NCI-H1417 (cell line): ENCODE measurements at regions not wholly inside any gene's neighbourhood (a gene's known extent, or its start where the extent isn't known, plus 50 kb on each side); places are given as distances from the start of the nearest gene placed in this dataset.

Experiments used
- DNase-seq, 3 experiments: peaks; one replicate each; lab custom pipeline; 2025; lab: John Stamatoyannopoulos, UW

DNA sequence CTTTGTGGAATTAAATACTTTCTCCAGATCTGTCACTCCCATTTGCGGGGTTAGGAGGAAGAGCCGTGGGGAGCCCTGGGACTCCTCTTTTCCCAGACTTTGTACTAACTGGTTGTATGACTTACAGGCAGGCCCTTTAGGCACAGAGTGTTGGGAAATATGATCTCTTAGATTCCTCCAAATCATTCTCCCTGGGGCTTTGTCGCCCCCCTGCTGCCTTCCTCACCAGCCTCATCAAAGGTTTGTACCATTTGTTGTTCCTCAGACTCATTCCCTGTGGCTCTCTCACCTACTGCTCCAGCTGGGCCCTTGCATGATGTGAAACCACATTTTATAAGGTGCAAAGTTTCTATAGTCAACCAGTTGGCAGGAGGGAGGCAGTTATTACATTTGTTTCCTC lies 56.4 kb downstream of the CRYGS start:
- peak in 1 of 3 experiments; percentile 12 for DNase-seq

DNA sequence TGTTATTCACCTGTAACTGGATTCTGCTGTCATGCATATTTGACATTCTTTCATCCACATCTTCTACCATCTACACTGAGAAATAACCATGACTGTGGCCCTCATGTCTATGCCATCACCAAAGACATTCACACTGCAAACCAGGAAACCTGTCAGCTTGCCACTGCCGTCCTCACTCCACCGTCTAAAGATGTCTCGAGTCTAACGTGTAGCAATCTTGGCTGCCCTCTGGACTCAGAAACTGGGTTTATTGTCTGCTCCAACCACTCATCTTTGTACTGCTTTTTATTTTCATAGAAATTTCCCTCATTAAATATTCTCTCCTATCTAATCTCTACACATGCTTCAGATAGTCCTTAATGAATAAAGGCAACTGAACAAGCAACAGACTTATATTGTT lies 57.1 kb downstream of the CRYGS start:
- no peak for DNase-seq

DNA sequence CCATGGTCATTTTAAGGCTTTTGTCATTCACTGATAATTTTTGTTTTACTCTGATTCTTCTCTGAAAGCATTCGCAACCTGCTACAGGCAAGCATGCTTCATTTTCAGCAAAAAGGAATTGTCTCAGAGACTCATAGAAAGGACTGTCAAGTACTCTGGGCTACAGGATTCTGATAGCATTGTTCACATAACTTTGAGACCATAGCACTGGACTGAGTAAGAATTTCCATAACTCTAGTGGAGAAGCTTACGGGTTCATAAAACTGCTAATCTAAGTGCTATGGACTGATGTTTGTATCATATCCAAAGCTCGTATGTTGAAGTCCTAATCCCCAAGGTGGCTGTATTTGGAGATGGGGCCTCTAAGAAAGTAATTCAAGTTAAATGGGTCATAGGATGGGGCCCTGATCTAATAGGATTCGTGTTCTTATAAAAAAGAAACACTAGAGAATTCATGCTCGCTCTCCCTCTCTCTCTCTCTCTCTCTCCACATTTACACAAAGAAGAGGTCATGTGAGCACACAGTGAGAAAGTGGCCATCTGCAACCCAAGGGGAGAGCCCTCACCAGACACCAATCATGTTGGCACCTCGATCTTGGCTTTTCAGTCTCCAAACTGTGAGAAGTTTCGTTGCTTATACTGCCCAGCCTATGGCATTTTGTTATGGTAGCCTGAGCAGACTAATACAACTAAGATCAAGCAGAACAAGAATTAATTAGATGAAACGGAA lies 60.4 kb downstream of the CRYGS start:
- DNase-seq, result no peak

DNA sequence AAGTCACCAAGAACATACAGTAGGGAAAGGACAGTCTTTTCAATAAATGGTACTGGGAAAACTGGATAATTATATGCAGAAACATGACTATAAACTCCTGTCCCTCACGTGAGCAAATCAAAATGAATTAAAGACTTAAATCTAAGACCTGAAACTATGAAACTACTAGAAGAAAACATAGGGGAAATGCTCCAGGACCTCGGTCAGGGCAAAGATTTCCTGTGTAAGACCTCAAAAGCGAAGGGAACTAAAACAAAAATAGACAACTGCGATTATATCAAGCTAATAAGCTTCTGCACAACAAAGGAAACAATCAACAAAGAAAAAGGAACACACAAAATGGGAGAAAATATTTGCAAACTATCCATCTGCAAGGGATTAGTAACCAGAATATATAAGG lies 62.7 kb downstream of the CRYGS start:
- DNase-seq, result no peak

DNA sequence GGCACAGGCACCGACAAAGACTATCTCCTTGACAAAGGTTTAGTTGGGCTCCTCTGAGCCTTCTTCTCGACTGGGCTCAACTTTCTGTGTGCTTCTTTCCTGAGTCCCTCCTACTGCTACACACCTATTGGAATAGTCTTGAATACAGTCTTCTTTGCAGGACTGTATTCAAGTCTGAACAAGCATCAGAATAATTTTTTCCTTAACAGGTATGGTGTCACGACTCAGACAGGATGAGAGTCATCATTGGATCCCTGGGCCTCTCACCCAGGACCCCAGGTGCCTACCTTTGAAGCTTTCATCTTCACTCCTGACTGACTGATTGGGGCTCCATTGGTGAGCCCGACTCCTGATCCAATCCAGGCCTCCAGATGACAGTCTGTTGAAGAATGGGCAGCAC lies 66.3 kb downstream of the CRYGS start:
- no peak for DNase-seq

DNA sequence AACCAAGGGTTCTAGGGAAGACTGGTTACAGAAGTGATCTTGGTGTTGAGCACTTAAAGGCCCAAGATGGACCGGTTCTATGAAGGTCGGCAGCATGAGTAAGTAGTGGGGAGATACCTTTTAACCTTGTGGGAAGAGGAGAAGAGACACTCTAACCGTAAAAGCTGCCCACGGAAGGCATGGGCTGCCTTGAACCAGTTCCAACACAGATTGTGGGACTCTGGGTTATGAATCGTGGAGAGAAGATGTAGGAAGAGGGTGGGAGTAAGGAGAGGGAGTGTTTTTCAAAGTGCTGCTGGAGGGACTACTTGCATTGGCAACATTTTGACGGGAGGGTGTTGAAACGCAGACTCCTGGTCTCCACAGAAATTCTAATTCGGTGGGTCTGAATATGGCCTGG lies 67.1 kb downstream of the CRYGS start:
- no peak for DNase-seq

DNA sequence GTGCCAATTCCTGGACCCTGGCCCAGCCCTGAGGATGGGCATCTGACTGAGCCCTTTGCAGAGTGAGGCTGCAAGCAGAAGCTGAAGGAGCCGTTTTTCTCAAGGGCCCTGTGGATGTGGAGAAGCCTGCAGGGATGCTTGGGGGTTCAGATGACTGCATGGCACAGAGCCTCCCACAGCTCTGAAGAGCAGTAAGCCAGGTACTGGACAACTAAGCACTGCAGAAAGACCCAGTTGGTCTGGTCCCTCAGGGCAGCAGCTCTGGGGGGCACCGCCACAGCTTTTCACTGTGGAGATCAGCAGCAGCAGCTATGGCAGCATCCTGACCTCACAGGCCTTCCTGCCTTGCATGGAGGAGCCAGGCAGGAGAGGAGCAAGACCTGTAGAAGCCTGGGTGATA lies 67.6 kb downstream of the CRYGS start:
- DNase-seq, result no peak

DNA sequence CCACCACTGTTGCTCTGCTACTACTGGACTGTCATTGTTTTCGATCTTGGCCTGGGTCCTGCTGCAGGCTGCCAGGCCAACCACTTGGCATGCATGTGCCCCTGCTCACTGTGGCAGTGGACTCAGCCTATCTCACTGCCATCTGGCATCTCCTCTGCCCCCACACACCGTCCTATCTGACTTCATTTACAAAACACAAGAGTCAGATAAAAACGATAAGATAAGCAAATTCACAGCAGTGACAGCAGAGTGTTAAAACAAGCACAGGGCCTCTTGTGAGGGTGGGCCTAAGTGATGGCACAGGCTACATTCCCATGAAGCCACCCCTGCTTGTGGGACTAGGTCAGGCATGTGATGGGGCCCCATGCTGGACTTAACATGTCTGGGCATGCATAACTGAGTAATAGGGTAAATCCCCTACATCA lies 68.1 kb downstream of the CRYGS start:
- no peak for DNase-seq

DNA sequence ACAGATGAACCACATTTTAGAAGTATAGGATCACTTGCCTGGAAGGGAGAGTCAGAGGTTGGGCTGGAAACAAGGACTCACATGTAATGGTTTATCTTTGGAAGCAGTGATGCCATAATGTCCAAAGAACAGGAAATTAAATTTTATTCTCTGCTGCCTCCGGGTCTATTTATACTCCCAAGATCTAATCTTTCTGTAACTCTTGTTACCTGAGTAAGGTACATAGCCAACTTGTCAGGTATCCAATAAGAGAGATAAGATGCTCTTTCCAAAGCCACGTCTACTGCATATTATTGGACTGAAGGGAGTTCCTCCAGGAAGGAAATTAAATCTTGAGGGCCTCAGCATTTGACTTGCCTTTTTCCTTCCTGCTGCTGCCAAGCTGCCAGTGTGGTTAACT lies 71.0 kb downstream of the CRYGS start:
- no peak for DNase-seq

DNA sequence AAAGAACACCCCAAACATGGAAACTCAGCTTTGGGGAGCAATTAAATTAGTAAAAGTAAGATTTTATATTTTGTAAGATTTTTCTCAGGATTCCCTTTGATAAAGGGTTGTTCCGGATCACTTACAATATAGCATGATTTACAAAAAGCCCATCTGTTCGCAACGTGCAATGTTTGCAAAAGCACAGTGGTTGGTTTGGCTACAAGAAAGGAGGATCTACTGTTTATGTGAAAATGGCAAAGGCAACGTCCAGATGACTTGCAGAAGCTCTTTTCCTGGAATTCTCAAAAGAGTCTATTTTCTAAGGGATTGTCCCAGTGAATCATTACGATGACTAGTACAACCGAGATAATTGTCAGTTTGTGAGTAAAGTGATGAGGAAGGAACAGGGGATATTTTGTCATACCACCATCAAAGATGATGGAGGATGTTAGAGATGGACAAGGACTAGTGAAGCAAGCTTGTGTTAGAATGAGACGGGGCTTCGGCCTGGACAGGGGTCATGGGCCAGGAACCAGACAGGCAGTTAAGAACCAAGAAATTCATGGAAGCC lies 71.6 kb downstream of the CRYGS start:
- no peak for DNase-seq

DNA sequence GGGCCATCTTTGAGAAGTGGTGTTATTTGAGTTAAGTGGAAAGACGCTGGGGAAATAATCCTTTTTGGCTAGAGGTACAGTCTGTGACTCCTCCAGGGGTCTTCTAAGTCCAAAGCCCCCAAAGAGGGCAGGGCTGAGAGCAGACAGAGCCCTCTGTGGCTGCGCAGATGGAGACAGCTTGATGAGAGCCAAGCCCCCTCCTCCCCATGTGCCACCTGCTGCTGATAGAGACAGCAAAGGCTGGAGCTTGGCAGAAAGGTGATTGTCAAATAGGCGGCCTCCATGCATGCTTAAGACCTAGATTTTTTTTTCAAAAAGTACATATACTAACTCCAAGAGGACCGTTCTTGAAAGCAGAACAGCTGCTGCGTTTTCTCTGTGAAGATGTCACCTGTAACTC lies 72.4 kb downstream of the CRYGS start:
- DNase-seq, result no peak

DNA sequence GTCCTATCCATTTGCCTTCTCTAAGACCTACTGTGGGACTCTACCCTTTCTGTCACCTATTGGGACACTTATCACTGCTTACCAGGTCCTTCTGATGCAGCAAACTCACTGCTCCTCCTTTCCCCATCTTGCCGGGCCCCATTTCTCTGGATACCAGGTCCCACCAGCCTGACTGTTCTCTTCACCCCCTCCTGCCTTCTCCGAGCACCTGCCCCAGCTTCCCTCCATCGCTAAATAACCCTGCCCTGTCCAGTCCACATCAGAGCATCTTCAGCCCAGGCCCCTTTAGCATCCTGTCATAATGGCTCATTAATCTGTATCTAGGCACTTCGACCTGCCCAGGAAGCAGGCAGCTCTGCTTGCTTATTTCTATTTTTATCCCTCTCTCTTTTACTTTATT lies 74.7 kb downstream of the CRYGS start:
- DNase-seq, result no peak

DNA sequence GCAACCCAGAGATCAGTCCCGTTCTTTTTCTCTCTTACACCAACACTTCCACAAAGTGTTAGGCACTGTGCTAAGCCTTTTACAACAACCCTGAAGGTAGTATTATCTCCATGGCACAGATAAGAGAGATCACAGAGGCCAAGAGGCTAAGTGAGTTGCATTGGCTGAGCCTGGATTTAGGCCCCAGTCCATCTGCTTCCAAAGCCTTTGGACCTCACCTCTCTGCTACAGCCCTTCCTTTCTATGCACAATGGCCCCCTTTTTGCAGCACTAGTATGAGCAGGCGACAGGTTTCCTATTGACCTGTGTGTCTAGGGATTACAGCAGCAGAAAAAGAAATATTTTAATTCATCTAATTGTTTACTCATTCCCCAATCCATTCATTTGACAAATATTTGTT lies 76.2 kb downstream of the CRYGS start:
- no peak for DNase-seq

DNA sequence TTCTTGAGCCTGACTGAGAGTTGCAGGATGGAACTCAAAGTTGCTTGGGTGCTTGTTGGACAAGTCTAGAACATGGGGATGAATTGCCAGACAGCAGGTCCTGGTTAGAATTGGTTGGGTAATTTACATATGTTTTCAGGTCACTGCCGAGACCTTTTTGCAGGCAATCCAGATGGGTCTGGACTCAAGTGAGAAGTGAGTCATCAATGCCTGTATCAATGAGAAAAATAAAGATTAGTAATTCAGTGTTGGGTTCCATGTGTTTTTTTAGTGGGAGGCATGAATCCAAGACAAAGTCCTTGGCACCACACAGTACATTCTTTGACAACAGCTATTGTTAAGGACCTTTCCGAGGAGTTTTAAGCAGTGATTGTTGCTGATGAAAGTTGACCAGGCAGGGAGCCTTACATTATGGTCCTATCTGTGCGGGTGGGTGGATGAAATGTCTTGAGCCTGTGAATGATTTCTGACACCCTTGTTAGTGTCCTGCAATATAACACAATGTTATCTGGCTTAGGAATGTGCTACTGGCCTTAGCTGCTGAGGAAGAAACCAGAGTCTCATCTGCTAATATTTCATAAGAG lies 77.7 kb downstream of the CRYGS start:
- DNase-seq, result no peak

DNA sequence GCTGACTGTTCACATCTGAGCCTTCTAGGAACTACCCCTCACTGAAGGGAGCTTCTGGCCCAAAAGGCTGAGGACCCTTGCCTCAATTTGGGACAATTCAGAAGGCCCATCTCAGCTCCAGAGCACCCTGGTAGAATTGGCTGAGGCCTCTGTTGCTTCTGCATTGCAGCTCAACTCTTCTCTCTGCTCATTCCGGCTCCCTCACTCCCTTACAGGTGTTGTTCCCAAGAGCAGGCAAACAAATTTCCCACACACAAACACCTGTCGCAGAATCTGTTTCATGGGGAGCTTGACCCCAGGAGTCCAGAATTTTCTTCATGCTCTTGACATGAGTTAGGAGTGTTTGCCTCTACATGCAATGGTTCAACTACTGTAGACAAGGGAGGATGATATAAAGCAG lies 78.7 kb downstream of the CRYGS start:
- DNase-seq, result no peak

DNA sequence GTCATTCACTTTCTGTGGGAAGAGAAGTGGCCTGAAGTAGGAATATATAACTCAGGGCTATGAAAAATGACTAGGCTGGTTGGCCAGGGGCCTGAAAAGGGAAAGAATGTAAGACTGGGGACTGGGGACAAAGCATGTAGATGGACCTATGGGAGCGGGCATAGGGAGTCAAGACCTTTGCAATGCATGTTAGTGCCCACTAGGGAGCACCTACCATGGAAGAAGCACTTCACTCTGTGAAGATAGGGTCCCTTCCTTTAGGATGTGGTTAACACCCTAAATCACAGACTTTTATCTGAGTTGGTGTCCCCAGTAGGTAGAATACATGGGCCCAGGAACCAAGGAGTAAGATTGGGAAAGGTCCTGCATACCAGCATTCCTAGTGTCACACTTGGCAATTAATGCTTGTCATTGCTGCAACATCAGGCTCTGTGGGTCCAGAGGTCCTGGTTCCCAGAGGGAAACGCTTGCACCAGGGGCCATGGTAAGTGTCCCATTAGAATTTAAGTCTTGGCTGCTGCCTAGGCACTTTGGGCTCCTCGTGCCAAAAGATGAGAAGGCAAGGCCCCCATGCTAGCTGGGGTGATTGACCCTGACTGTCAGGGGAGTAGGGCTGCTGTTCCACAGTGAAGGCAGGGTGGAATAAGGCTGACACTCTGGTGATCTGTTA lies 79.6 kb downstream of the CRYGS start:
- no peak for DNase-seq

DNA sequence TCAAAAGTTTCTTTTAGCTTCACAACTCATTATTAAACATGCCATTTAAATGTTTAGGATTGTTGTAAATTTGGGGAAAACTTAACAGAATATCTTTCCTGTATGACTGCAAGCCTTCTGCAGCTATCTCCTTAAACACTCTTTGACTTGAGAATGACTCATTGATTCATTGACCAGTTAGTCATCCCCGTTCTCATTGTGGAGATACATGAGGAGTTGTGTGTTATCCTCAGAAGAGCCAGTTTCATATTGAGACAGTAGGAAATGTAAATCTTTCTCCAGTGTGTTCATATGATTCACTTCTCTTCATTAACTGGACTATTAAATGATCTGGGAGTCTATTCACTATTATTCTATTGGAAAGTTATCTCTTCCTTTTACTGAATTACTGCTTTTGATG lies 83.0 kb downstream of the CRYGS start:
- DNase-seq, result no peak

DNA sequence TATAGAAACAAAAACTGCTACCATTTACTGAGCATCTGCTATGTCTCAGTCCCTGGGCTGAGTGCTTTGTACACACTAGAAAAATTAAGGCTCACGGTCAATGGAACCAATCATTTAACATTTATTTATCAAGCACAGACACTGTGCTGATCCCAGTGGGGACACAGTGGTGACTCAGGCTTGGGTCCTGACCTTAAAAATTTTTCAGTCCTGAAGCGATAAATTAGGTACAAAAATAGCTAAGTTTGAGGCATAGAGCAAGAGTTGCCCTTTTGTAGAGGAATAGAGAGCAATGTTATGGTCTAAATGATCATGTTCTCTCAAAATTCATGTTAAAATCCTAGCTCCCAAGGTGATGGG lies 85.1 kb downstream of the CRYGS start:
- no peak for DNase-seq

DNA sequence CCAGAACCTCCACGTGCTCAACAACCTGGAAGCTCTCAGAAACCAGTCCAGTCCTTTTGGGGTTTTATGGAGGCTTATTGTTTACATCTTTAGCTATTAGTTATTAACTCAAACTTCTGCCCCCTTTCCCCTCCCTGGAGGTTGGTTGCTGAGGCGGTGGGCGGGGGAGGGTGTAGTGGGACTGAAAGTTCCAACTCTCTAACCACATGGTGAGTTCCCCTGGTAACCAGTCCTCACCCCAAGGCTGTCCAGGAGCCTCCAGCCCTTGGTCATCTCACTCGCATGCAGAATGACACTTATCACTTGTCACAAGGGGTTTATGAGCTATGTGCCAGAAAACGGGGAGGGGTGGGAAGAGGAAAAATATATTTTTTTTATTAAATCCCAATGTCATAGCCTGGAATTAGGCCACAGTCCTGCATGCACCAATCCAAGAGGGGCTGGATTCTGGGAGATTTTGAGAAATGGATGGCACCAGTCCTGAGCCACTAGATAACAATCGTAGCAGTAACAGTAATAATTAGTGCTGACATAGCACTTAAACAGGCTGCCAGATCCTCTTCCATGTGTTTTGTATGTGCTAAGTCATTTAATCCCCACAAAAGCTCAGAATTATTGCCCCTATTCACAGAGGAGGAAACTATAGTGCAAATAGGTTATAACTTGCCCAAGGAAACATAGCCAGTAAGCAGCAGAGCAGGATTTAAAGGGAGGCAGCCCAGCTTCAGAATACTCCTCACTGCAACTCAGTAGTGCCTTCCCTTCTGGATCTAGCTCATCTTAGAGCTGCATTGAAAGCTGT lies 85.7 kb downstream of the CRYGS start:
- DNase-seq, result no peak

DNA sequence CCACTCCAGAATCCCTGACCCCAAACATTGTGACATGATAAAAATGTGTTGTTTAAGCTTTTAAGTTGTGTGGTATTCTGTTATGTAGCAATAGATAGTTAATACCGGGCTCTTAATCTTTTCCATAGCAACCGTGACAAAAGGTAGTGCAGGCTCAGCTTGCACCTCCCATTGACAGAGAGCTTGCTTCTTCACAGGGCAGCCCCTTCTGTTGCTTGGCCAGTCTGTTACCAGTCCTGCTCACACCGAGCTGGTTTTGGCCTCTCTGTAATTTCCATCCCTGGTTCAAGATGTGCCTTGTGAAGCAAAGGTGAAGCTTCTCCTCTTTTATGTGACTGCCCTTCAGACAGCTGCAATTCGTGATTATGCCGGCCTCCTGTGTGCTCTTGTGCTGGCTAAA lies 86.9 kb downstream of the CRYGS start:
- no peak for DNase-seq

DNA sequence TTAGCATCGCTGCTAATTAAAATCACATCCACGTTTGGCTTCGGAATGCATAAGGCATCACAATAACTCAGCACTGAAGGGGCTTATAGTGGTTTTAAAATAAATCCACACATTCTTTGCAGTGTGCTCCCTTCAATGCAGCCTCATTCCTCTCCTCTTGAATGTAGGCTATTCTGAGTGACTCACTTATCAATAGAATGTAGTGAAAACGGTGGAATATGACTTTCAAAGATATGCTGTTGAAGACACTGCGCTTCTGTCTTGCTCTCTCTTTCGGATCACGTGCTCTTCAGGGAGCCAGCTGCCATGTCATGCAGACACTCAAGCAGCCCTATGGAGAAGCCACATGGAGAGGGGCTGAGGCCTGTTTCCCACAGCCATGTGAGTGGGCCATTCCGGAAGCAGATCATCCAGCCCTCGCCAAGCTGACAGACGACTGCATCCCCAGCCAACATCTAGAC lies 87.4 kb downstream of the CRYGS start:
- no peak for DNase-seq
